NCI-H1092 (cell line): ENCODE measurements at regions not wholly inside any gene's neighbourhood (a gene's known extent, or its start where the extent isn't known, plus 50 kb on each side); places are given as distances from the start of the nearest gene placed in this dataset.
"Not testable (repeated sequence)": the region's sequence is repeated elsewhere in the genome, so short reads cannot be mapped to it uniquely, and the experiment has no call there.

Experiments used
- DNase-seq: peaks from one replicate; lab custom pipeline; 2025; lab: John Stamatoyannopoulos, UW

GRCh38 chr22:27252282-27253049 lies 549.1 kb downstream of the MN1 start:
- no peak for DNase-seq

DNA sequence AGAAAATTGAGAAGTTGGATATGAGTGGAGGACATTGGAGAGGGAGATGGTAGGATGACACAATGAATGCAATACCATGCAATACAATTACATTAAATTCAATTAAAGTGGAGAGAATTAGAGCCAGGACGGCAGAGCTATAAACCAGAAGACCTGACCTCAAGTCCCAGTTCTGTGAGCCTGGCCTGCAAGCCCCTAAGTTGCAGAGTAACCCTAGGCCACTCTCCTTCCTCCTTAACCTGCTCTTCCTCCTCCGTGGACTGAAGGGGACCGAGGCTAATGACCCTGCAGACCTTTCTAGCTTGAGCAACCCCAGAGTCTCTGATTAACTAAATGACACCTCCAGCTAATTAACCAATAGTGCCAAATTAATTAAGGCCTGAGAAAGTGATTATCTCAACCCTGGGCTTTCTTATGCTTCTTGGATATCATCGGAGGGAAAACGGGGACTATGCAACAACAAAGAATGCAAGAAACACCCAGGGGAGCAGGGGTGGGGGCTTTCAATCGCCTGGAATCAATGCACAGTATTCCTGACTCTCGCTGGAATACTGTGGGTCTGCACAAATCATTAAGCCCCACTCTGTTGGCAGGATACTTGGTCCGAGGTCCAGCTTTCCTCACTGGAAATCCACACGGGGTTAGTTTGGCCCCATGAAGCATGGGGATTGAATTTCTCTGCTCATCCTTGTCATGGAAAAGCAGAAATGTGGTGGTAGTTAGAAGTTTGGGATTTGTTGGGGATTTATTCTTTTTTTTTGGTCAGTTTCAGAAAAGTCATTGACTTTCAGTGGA lies 548.3 kb downstream of the MN1 start:
- no peak for DNase-seq

DNA sequence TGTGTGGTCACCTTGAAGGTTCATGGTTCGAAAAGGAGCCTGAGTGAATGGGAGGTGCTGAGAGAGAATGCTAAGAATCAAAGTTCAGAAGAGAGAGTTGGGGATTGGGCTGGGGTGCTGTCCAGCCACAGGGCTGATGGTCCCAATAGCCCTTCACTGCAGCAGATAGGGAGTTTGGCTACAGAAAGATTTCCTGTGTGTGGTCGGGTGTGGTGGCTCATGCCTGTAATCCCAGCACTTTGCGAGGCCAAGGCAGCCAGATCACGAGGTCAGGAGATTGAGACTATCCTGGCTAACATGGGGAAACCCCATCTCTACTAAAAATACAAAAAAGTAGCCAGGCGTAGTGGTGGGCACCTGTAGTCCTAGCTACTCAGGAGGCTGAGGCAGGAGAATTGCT lies 547.5 kb downstream of the MN1 start:
- not testable (repeated sequence) for DNase-seq

DNA sequence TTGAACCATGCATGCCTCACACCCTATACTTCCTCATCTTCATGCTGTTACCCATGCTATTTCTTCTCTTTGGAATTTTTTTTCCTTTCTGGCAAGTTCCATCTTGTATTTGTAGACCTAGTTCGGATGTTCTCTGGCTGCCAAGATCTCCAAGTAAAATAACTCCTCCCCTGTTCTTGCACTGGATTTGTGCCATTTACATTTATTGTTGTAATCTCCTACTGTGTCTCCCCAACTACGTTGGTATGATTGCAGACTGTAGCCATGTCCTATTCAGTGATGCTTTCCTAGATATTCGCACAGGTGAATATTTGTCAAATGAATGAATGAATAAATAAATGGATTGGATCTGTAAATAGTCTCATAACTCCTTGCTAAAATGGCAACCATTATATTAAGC lies 546.0 kb downstream of the MN1 start:
- no peak for DNase-seq

DNA sequence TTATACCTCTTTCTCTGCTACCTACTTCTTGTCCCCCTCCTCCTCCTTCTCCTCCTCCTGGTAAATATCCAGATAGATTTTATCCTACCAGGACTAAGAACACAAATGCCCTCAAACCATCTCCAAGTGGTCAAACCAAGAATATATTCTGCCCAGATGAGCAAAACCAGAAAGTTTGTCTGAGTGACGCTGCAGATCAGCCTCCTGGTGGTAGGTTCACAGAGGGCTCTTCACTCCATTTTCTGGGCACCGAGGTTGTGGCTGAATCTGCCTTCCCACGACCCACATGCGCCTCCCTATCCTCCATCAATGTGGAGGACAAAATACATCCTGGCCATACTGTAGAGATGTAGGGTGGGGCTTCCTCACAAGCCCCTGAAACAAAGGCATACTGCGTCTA lies 543.6 kb downstream of the MN1 start:
- DNase-seq, result no peak

DNA sequence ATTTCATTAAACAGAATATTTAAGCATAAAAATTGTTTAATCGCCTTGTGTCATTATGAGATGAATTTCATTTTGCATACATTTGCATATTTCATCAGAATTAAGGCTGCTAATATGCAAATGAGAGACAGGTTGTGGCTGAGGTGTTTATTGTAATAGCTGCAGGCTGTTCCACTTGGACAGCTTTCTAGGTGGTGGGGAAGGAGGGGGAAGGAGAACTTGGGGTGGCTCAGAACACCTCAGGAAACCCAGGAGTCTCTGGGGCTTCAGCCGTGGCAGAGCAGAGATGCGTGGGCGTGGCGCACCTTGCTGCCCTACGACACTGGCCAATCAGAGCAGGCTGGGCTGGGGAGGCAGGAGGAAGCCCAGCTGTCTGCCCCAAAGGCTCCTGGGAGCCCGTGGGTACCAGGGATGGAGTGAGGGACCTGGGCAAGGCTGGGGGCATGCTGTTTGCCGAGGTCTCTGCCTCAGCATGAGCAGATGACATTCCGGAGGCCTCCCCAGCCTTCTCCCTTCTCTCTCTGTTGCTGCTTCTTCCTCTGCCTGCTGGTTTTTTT lies 542.9 kb downstream of the MN1 start:
- DNase-seq, result no peak

DNA sequence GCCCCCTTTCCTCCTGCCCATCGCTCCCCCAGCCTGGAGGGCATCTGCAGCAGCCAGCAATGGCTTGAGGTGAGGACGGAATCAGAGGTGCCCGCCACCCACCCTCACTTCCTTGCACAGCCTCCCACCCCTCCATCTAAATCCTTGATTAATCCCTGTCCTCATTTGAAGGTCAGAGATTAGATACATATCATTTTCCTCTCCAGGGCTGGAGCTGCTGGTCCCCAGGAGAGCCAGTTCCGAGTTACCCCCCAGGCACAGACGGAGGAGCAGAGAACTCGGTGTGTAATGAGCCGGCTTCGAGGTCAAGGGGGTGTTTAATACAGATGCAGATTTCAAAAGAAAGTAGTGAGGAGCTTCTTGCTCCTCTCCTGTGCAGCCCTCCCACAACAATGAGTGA lies 542.1 kb downstream of the MN1 start:
- no peak for DNase-seq

DNA sequence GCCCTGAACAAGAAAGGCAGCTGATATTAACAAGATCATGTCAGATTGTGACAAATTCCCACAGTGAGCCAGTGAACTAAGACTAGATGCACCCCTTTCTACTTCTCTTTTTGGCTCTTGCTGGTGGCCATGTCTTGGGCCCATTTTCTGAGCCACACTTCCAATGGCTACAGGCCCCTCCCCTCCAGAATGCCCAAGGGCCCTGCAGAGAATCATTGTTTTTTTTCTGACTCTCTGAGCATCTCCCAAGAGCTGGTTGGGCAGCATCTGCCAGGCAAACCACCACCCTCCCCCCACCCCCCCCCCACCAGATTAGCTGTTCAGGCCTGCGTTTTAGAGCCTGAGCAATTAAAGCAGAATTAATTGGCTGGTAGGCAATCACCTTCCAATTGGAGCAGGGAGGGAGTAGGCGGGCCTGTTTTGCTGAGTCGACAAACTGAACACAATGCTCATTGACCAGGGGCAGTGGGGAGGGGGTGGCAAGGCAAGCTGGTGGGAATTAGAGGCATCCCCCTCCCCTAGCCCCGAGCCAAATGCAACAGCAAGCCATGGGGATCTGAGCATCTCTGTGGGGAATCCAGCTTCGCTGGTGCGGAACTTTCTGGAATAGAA lies 541.4 kb downstream of the MN1 start:
- DNase-seq, result no peak

- DNase-seq, result no peak
Observed at GRCh38 chr22:27262361-27262760, 539.2 kb downstream of the MN1 start.

GRCh38 chr22:27264184-27264583 lies 537.4 kb downstream of the MN1 start:
- no peak for DNase-seq

GRCh38 chr22:27267145-27267544 lies 534.4 kb downstream of the MN1 start:
- DNase-seq, result no peak

DNA sequence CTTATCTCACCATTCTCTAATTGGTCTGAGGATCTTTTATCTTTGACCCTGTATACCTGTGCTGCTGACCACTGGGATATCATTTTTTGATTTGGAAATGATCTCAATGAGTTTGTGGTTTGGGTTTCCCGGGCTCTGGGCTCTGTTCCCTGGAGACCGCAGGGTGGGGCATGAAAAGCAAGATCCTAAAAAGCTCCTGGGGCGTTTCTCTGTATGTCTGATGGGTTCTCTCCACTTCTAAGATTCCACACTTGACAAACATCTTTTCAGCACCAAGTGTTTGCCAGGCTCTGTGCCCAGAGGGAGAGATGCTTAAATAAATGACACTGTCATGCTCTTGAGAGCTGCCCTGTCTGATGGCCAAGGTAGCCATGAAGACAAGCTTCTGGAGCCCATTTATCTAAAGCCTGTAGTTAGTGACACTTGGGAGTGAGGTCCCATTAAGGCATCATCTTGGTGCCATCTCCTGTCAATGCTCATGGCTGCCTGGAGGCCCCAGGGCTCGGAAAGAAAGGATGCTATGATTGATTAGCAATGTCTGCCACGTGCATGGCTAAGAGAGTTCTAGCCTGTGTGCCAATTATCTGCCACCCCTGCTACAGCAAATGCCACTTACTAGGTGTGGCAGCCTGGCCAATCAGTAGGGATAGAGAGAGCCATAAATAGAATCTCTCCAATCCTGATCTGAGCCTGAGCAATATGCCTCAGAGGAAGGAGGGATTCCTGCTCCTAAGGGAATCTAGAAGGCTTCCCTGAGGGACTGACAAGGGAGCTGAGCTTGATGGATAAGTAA lies 531.6 kb downstream of the MN1 start:
- DNase-seq, result no peak

DNA sequence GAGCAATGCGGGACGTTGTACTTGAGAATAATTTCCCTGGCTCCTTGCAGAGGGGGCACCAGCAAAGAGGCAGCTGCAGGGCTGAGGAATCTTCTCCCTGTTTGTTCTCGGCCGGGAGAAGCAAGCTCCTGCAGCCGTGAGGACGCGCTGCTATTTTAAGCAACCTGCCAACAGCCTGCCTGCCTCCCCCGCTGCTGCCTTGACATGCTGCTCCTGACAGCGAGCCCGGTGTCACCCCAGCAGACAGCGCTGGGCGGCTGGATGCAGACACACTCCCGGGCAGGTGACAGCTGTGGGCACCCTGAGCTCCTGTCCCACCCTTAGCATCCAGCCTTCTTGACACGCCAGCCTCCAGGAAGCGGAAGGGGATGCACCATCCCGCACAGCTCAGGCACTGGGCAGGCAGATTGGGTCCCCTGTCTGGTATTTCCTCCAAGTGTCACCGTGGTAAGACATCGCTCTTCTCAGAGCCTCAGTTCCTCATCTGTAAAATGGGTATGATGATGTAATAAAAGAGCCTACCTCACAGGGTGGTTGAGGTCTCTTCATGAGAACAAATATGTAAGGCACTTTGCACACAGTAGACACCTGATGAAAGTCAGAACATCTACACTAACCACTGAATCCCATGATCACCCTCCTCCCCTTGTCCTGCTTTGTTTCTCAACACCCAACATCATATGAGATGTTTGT lies 530.6 kb downstream of the MN1 start:
- DNase-seq, result no peak

GRCh38 chr22:27273436-27273835 lies 528.1 kb downstream of the MN1 start:
- DNase-seq, result no peak

DNA sequence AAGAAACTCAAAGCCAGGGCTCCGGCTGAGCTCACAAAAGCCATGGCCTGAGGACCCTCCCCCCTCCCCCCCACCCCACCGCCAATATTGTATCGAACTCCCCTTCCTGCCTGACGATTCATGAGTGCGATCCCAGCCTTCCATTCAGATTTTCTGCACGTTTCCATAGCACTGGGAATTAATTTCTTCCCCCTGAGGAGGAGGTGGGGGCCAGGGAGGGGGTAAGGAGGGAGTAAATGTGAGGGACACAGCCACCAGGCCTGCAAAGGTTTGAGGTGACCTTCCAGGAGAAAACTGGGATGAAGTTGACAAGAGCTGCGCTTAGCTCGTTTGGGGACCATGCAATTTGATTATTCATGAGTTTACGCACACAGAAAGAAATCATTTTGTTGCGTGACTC lies 527.7 kb downstream of the MN1 start:
- DNase-seq, result no peak

GRCh38 chr22:27274770-27275449 lies 526.6 kb downstream of the MN1 start:
- DNase-seq, result no peak

DNA sequence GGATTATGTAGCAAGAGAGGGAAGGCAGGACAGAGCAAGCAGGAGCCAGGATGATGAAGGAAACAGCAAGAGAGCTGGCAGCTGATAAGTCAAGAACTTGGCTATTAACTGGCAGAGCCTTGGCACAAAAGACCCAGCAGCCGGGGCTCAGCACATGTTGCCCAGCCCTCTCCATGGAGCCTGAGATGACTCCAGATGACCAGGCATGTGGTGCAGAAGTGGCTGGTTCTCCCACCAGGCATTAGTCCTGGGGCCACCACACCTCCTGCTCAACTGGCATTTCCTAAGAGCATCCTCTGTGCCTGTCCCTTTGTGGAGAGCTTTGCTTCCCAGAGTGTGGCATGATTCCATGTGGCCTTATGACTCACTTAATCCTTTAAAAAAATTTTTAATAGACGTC lies 522.6 kb downstream of the MN1 start:
- no peak for DNase-seq

DNA sequence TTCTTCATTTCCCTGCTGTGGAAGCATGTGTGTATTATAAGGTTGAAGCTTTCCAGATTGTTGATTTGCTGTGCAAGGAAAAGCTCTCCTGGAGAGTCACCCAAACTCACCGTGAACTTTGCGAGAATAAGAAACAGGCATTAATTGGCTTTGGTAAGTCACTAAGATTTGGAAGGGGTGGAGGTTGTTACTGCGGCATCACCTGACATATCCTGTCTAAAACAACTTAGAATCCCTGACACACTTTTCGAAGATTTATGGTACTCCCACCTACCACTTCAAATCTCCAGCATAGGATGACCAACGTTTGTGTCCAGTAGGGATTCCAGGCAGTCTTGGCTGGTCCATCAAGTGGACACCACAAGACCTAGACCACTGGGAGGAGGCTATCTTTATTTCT lies 518.3 kb downstream of the MN1 start:
- no peak for DNase-seq

- no peak for DNase-seq
Observed at GRCh38 chr22:27283714-27284113, 517.8 kb downstream of the MN1 start.

- no peak for DNase-seq
Observed at GRCh38 chr22:27284324-27284723, 517.2 kb downstream of the MN1 start.

DNA sequence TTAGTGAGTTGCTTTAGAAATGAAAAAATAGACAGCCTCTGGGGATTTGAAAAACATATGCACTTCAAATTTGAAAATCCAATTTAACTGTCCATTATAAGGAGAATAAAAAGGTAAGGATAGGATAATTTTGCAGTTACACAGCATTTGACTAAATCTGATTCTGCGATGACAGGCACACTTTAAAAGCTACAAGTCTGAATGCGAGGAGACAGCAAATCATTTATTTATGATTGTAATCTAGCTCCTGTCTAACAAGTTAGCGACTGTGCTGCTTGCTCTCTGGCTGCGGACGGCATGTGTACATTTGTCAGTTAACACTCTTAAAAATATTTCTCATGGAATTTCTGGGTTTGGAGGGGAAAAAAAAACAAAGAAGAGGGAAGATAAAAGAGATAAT lies 514.8 kb downstream of the MN1 start:
- no peak for DNase-seq
